ENCODE measurements at regions not wholly inside any gene's neighbourhood (a gene's known extent, or its start where the extent isn't known, plus 50 kb on each side); places are given as distances from the start of the nearest gene placed in this dataset.

GRCh38 chr6:145228962-145229582, 506.2 kb downstream of the EPM2A start:
- no peak for DNase-seq

- no peak for DNase-seq
These were observed 501.4 kb downstream of the EPM2A start for GRCh38 chr6:145233955-145234354.

- DNase-seq: no peak
These were observed 500.1 kb downstream of the EPM2A start for GRCh38 chr6:145235207-145235606.

GRCh38 chr6:145238787-145239186, 496.5 kb downstream of the EPM2A start:
- DNase-seq: no peak

- DNase-seq: no peak
These were observed 494.3 kb downstream of the EPM2A start for GRCh38 chr6:145241039-145241438.

GRCh38 chr6:145241721-145242120, 493.6 kb downstream of the EPM2A start:
- no peak for DNase-seq

- no peak for DNase-seq
These were observed 490.8 kb downstream of the EPM2A start for GRCh38 chr6:145244349-145245100.

- no peak for DNase-seq
These were observed 490.2 kb downstream of the EPM2A start for GRCh38 chr6:145245119-145245518.

- no peak for DNase-seq
These were observed 487.5 kb downstream of the EPM2A start for GRCh38 chr6:145247692-145248419.

GRCh38 chr6:145250436-145250835, 484.9 kb downstream of the EPM2A start:
- DNase-seq: no peak

GRCh38 chr6:145252737-145253136, 482.6 kb downstream of the EPM2A start:
- no peak for DNase-seq

- DNase-seq: no peak
These were observed 480.5 kb downstream of the EPM2A start for GRCh38 chr6:145254649-145255401.

- no peak for DNase-seq
These were observed 477.6 kb downstream of the EPM2A start for GRCh38 chr6:145257704-145258103.

- DNase-seq: no peak
These were observed 477.2 kb downstream of the EPM2A start for GRCh38 chr6:145258122-145258521.

- DNase-seq: no peak
These were observed 474.7 kb downstream of the EPM2A start for GRCh38 chr6:145260484-145261175.

- DNase-seq: no peak
These were observed 473.6 kb downstream of the EPM2A start for GRCh38 chr6:145261758-145262157.

- no peak for DNase-seq
These were observed 472.5 kb downstream of the EPM2A start for GRCh38 chr6:145262771-145263170.

GRCh38 chr6:145263778-145264211, 471.5 kb downstream of the EPM2A start:
- DNase-seq: no peak

- no peak for DNase-seq
These were observed 468.8 kb downstream of the EPM2A start for GRCh38 chr6:145266432-145267075.

GRCh38 chr6:145267076-145267867, 468.0 kb downstream of the EPM2A start:
- no peak for DNase-seq

- no peak for DNase-seq
These were observed 464.9 kb downstream of the EPM2A start for GRCh38 chr6:145270464-145270863.

All from NCI-H2029 treated with DMSO at 0.1 percent for 48 hours (cell line).